Hepatocyte (in vitro differentiated cells): ENCODE measurements at regions not wholly inside any gene's neighbourhood (a gene's known extent, or its start where the extent isn't known, plus 50 kb on each side); places are given as distances from the start of the nearest gene placed in this dataset.
"Not testable (repeated sequence)": the region's sequence is repeated elsewhere in the genome, so short reads cannot be mapped to it uniquely, and the experiment has no call there.

Experiments
- DNase-seq: peaks from one replicate; pipeline ENCODE4 v3.0.0-alpha.2; 2016; ENCODE audit warnings: low spot score
- H2AFZ ChIP-seq: fragments of 200-600 bp; sonication (generic); 2 replicates; pipeline ENCODE4 v1.6.0; 2016; ENCODE audit warnings: antibody characterized with exemption, mild to moderate bottlenecking
- H3K27ac ChIP-seq: fragments of 200-600 bp; sonication (generic); 2 replicates; pipeline ENCODE4 v1.5.1; 2016; ENCODE audit warnings: mild to moderate bottlenecking
- H3K27me3 ChIP-seq: fragments of 200-600 bp; sonication (generic); 2 replicates; pipeline ENCODE4 v1.6.1; 2016
- H3K36me3 ChIP-seq: fragments of 200-600 bp; sonication (generic); replicated peaks from 2 replicates; pipeline ENCODE4 v1.5.1; 2016; ENCODE audit warnings: low read depth; ENCODE audit not compliant: insufficient read depth
- H3K4me1 ChIP-seq: fragments of 200-600 bp; sonication (generic); 2 replicates; pipeline ENCODE4 v1.5.1; 2016; ENCODE audit warnings: mild to moderate bottlenecking, moderate library complexity; ENCODE audit not compliant: insufficient read depth
- H3K4me2 ChIP-seq: fragments of 200-600 bp; sonication (generic); 2 replicates; pipeline ENCODE4 v1.6.0; 2016
- H3K4me3 ChIP-seq: fragments of 200-600 bp; sonication (generic); 2 replicates; pipeline ENCODE4 v1.5.1; 2016; ENCODE audit warnings: mild to moderate bottlenecking
- H3K79me2 ChIP-seq: fragments of 200-600 bp; sonication (generic); 2 replicates; pipeline ENCODE4 v1.6.0; 2017; ENCODE audit warnings: mild to moderate bottlenecking
- H3K9me2 ChIP-seq: fragments of 200-600 bp; sonication (generic); replicated peaks from 2 replicates; pipeline ENCODE4 v1.6.0; 2017; ENCODE audit warnings: mild to moderate bottlenecking; ENCODE audit not compliant: insufficient read depth
- H3K9me3 ChIP-seq: fragments of 200-600 bp; sonication (generic); 2 replicates; pipeline ENCODE4 v1.5.1; 2016; ENCODE audit warnings: low read depth, mild to moderate bottlenecking
- H4K20me1 ChIP-seq: fragments of 200-600 bp; sonication (generic); 2 replicates; pipeline ENCODE4 v1.6.0; 2016; ENCODE audit warnings: mild to moderate bottlenecking; ENCODE audit not compliant: insufficient read depth, poor library complexity, severe bottlenecking
- CTCF ChIP-seq: fragments of 200-600 bp; sonication (generic); IDR thresholded peaks from 2 replicates; pipeline ENCODE4 v1.5.1; 2016; ENCODE audit warnings: antibody characterized with exemption, mild to moderate bottlenecking; ENCODE audit not compliant: poor library complexity
- EZH2 ChIP-seq: fragments of 200-600 bp; sonication (generic); IDR thresholded peaks from 2 replicates; pipeline ENCODE4 v1.6.1; 2016; ENCODE audit warnings: antibody characterized with exemption, mild to moderate bottlenecking, borderline replicate concordance
- EZH2phosphoT487 ChIP-seq: fragments of 200-600 bp; sonication (generic); IDR thresholded peaks from one replicate; pipeline ENCODE4 v1.6.1; 2018; ENCODE audit warnings: antibody characterized with exemption, mild to moderate bottlenecking, low read depth, moderate library complexity; ENCODE audit not compliant: unreplicated experiment, severe bottlenecking
- WGBS: methylation state at CpG from one replicate; pipeline ENCODE4 v1.1.6; 2016; ENCODE audit warnings: low lambda C conversion rate; ENCODE audit errors: missing lambda C conversion rate; 5-methylcytosine and 5-hydroxymethylcytosine counted together

GRCh38 chr5:42108468-42108867, 183.4 kb downstream of the FBXO4 start:
- Histone ChIP-seq H3K9me2 (no peaks in the 10 kb centered on the region), H3K4me1 (no peaks in the 10 kb centered on the region), H3K9me3 (peaks cover 10% of the 10 kb centered on the region), H3K4me3 (no peak overlapping the region), H2AFZ (no peak overlapping the region), H3K27ac (no peak overlapping the region), H3K36me3 (peaks cover 5% of the 10 kb centered on the region), H3K27me3 (no peaks in the 10 kb centered on the region), H4K20me1 (no peaks in the 10 kb centered on the region), H3K4me2 (no peak overlapping the region), H3K79me2 (no peaks in the 10 kb centered on the region)
- DNase-seq, result no peak
- no peak for TF ChIP-seq EZH2phosphoT487
- no peak for TF ChIP-seq EZH2
- no peak for TF ChIP-seq CTCF

- Histone ChIP-seq H3K9me2 (no peaks in the 10 kb centered on the region), H3K27ac (peak overlapping the region; percentile 23), H4K20me1 (no peaks in the 10 kb centered on the region), H3K9me3 (peaks cover 10% of the 10 kb centered on the region), H3K4me1 (no peaks in the 10 kb centered on the region), H3K4me3 (no peak overlapping the region), H3K36me3 (peaks cover 5% of the 10 kb centered on the region), H2AFZ (no peak overlapping the region), H3K4me2 (no peak overlapping the region), H3K79me2 (no peaks in the 10 kb centered on the region), H3K27me3 (no peaks in the 10 kb centered on the region)
- TF ChIP-seq CTCF (no peak), EZH2phosphoT487 (no peak)
- 62% methylated on average over 3 of the region's 3 CpGs for WGBS
- no peak for DNase-seq
These were observed 184.0 kb downstream of the FBXO4 start for GRCh38 chr5:42109006-42109572.

- DNase-seq, H3K4me2 ChIP-seq, H3K4me1 ChIP-seq, H3K9me2 ChIP-seq, H3K9me3 ChIP-seq, H3K27me3 ChIP-seq, H3K27ac ChIP-seq, H3K4me3 ChIP-seq, H2AFZ ChIP-seq, H4K20me1 ChIP-seq, H3K36me3 ChIP-seq, H3K79me2 ChIP-seq: not testable (repeated sequence)
- WGBS, result 84% methylated on average over 3 of the region's 3 CpGs
These were observed 190.6 kb downstream of the FBXO4 start for GRCh38 chr5:42115721-42116120.

- Histone ChIP-seq H2AFZ (no peak overlapping the region), H3K4me2 (no peak overlapping the region), H3K36me3 (no peaks in the 10 kb centered on the region), H3K9me2 (no peaks in the 10 kb centered on the region), H4K20me1 (no peaks in the 10 kb centered on the region), H3K4me1 (no peaks in the 10 kb centered on the region), H3K27me3 (no peaks in the 10 kb centered on the region), H3K9me3 (no peaks in the 10 kb centered on the region), H3K79me2 (no peaks in the 10 kb centered on the region), H3K4me3 (no peak overlapping the region), H3K27ac (no peak overlapping the region)
- TF ChIP-seq EZH2 (no peak), CTCF (no peak), EZH2phosphoT487 (no peak)
- no peak for DNase-seq
These were observed 195.0 kb downstream of the FBXO4 start for GRCh38 chr5:42120070-42120469.
